Kidney glomerular epithelial cell (primary cell): ENCODE measurements at regions not wholly inside any gene's neighbourhood (a gene's known extent, or its start where the extent isn't known, plus 50 kb on each side); places are given as distances from the start of the nearest gene placed in this dataset.
"Not testable (repeated sequence)": the region's sequence is repeated elsewhere in the genome, so short reads cannot be mapped to it uniquely, and the experiment has no call there.

Source experiments
- DNase-seq: peaks from one replicate; lab custom pipeline; 2025; lab: John Stamatoyannopoulos, UW

DNA sequence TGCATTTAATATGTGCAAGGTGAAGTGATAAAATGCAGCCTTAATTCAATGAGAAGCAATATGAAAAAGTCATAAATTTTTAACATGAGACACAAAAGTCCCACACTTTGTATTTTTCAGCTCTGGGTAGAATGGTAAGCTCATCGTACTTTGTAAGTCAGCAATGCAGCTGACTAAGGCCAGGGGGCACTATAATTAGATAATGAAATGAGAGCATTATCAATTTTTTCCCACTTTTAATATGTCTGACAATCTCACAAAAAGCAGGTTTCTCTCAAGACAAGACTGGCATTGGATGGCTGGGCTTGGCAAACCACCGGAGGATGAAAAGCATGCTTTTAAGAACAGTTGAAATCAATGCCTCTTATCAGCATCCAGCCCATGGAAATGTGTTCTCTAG, 162.8 kb downstream of the FAM174A start:
- DNase-seq: no peak

DNA sequence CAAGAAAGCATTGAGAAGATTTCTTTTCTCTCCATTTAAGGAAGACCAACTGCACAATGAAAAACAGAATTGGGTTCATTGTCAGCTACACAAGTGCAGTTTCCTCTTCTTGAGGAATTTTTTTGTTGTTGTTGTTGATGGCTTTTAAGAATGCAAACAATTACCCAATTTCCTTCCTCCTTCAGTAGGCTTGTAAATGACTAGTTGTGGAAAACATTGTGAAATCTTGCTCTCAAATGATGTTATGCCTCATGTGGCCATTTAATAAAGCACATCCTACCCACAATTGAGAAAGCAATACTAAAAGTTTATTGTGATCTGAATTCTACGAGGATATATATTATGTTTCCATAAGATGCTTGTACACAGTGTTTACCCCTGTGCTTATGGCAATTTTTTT, 171.6 kb downstream of the FAM174A start:
- DNase-seq: no peak

DNA sequence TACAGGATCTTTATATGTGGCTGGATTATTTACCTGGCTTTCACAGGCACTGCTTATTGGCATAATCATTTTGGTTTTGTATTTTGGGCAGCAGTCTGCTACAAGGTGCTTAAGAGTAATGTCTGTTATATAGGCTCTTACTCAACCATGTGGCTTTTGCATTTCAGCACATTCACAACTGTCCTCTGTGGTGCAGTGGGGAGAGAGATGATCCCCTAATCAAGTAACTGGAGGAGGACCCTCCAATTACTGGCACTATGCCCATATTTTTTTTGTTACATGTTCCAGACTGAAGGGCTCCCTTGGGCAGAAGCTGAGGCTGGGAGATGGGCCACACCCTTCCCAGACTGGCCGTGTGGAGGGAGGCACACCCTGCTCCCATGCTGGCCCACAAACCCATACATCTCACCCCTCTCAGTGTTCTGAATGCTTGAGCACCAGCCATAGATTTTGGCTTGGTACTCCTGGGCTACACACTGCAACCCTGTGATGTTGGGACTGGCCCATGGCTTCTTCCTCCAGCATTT, 173.5 kb downstream of the FAM174A start:
- no peak for DNase-seq

DNA sequence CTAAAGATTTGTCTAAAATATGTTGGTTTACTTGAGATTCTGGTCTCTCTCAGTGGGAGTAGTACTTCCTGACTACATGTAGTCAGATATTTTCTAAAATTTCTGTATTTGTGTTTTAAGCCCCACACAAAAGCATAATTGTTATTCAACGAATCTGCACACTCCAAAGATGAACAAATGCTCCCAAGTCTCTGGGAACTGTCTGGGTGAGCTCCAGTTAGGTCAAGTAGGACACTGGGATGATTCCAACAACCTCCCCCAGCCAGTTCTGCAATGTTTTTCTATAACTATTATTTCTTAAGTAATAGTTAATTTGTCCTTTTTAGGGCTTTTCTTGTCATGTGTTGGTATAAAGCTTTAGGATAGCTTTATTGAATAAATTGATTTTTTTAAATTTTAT, 174.6 kb downstream of the FAM174A start:
- DNase-seq: no peak

DNA sequence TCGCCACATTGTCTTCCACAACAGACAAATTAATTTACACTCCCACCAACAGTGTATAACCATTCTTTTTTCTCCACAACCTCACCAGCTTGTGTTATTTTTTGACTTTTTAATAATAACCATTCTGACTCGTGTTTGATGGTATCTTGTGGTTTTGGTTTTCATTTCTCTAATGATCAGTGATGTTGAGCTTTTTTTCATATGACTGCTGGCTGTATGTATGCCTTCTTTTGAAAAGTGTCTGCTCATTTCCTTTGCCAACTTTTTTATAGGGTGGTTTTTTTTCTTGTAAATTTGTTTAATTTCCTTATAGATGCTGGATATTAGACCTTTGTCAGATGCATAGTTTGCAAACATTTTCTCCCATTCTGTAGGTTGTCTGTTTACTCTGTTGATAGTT, 179.6 kb downstream of the FAM174A start:
- not testable (repeated sequence) for DNase-seq

DNA sequence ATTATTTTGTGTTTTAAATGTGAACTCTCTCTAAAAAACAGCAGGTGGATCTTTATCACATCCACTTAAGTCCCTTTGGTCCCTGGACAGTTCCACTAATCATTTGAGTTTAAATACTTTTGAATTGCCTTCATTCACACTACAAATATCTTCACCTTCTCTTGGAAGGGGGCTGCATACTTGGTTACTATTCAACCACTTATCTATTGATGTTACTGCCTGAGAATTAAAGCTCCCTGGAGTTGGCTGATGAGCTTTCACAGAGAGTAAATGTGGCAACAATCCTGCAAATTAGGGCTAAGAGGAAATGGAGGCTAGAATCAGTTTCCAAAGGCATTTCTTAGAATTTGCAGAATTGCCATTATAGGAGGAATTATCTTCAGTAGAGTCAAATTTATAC, 180.4 kb downstream of the ST8SIA4 start:
- DNase-seq: no peak

DNA sequence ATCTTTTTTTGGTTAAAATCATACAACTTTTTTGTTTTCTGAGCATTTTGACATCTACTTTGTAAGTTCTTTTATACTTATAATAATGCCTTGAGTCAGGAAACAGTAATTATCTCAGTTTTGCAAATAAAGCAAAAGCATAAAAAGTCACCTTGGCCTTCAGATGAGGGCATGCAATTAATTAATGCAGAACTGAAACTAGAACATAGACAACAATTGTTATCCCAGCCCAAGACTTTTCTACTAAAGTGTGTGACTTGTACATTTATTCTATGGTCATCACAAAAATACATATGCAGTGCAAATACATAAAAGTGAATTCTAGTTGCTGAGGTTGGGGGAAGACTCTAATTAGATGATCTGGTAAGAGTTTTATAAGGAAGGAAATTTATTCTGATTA, 179.9 kb downstream of the ST8SIA4 start:
- DNase-seq: no peak

DNA sequence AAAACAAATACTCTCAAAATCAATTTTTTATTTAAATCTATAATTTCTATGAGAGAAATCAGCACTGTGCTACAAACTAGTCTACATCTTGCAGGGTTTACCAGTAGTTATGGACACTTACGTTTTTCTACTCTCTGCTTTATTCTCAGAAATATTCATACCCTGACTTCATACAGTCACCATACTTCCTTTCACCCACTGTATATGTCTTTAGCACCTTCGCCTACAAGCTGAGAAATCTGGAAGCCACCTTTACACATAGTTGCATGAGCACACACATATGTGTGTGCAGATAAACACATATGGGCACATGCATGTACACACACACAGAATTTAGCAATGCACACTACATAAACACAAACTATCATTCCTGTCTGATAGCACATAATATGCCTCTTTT, 177.0 kb downstream of the ST8SIA4 start:
- no peak for DNase-seq

DNA sequence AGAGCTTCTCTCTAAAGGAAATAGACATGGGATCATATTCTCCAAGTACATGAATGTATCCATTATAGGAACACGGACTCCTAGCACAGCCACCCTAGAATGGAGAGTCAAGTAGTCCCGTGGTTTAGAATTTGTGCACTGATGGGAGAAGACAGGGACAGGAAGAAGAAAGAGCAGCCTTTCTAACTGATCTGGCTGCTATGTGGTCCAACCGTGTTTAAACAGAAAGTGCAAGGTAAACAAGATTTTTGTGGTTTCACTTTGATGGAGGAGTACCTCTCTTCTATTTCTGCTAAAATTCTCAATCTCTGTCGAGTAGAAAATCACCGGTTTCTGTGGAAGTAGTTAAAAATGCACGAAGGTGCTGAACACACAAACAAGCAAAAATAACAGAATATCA, 171.3 kb downstream of the ST8SIA4 start:
- peak; percentile 14 for DNase-seq

DNA sequence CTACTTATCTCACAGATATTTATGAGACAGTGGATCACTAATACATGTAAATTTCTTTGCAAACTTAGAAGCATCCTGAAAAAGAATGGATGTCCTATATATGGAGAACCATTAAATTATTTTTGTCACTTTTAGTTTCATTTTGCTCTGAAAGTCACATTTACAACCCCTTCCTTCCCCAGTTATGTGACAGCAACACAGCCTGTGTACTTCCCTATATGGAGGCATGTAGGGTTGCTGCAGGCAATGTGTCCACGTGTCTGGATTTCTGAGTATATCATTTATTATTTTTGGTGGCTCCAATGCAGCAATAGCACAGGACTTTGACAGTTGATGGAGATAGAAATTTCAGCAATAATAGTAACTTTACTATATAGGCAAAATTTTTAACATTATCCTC, 156.4 kb downstream of the ST8SIA4 start:
- DNase-seq: no peak

DNA sequence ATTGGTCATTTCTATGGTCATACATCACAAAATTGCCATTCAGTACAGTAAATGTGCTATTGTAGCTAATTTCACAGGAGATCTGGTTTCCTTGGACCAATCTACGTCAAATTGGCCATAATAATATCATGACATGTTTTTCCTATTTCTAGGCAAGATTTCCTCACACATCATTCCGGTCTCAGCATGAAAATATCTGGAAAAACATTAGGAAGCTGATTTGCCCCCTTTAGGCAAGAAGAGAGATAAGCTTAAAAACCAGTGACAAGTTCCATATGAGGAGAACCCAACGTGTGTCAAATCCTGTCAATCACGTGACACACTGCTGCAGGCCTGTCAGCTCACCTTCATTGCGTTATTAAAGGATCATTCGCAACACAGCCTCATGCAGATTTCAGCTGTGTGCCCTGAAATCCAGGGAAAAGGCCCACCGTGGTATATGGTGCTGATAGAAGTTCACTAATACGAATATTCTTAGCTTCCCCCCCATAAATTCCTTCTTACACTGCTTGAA, 153.3 kb downstream of the ST8SIA4 start:
- DNase-seq: no peak

DNA sequence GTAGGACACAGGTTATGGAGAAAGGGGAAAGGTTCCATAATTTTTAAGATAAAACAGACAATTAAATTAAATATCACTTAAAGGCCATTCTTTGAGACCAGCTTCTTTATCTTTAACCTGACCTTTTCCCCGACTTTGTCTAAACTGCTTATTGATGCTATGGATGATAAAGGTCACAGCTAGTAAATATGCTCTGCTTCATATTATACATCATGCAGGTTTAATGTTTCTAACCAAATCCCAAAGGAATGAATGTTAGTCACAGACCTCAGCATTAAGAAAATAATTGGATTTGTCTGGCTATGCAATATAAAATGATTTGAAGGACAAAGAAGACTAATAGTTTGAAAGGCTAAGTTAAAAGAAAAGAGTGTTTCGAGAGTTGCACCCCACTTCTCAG, 147.6 kb downstream of the ST8SIA4 start:
- DNase-seq: no peak
